ENCODE measurements at regions not wholly inside any gene's neighbourhood (a gene's known extent, or its start where the extent isn't known, plus 50 kb on each side); places are given as distances from the start of the nearest gene placed in this dataset.

- no peak overlapping the region for H3K27ac ChIP-seq
These were observed 205.1 kb upstream of the CTSO start for GRCh38 chr4:156158747-156159146.

GRCh38 chr4:156154978-156155377 is 201.3 kb upstream of the CTSO start:
- Histone ChIP-seq H3K27ac (no peak overlapping the region), H3K4me2 (no peak overlapping the region), H4K20me1 (no peaks in the 10 kb centered on the region), H3K36me3 (no peaks in the 10 kb centered on the region), H3K9me3 (no peaks in the 10 kb centered on the region), H3K4me1 (no peaks in the 10 kb centered on the region), H3K27me3 (no peaks in the 10 kb centered on the region), H3K4me3 (no peak overlapping the region), H3K9ac (no peak overlapping the region)
- no peak for TF ChIP-seq Cebpa-rat (IDR thresholded peaks at IDR 0.05)

More at GRCh38 chr4:156158747-156159146, 205.1 kb upstream of the CTSO start:
- H3K9ac ChIP-seq = no peak overlapping the region
- H3K4me2 ChIP-seq = no peak overlapping the region
- H3K36me3 ChIP-seq = no peaks in the 10 kb centered on the region
- no peaks in the 10 kb centered on the region for H4K20me1 ChIP-seq
- no peaks in the 10 kb centered on the region for H3K4me1 ChIP-seq
- H3K27me3 ChIP-seq = no peaks in the 10 kb centered on the region
- TF ChIP-seq Cebpa-rat (IDR thresholded peaks at IDR 0.05) = no peak
- no peak overlapping the region for H3K4me3 ChIP-seq
- no peaks in the 10 kb centered on the region for H3K9me3 ChIP-seq

DNA sequence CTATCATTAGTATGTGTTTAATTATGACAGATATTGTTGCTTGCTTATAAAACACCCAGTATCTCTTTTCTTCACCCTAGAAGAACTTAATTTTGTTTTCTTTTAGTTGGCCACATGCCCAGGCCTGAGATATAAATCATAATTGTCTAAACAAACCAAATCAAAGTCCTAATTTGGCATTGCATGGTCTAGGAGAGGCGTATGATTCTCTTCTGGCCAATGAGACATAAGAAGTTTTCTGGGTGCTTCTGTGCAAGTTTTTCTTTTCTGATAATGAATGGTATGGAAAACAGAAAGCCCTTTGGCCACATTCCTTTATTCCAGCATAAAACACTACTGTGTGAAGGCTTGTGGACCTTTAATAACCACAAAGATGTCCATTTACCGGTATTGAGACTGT is 192.9 kb upstream of the CTSO start:
- Histone ChIP-seq H3K9me3 (no peaks in the 10 kb centered on the region), H3K9ac (no peak overlapping the region), H3K27me3 (no peaks in the 10 kb centered on the region), H3K4me3 (no peak overlapping the region), H3K36me3 (no peaks in the 10 kb centered on the region), H4K20me1 (no peaks in the 10 kb centered on the region), H3K27ac (no peak overlapping the region), H3K4me2 (no peak overlapping the region), H3K4me1 (peaks cover 5% of the 10 kb centered on the region; the same call in 1 of the 2 replicates)
- no peak for TF ChIP-seq Cebpa-rat (IDR thresholded peaks at IDR 0.05)

GRCh38 chr4:156144961-156145360 is 191.3 kb upstream of the CTSO start:
- Histone ChIP-seq H3K27ac (no peak overlapping the region), H3K9me3 (no peaks in the 10 kb centered on the region), H3K4me1 (peaks cover 5% of the 10 kb centered on the region; the same call in 1 of the 2 replicates), H4K20me1 (no peaks in the 10 kb centered on the region), H3K27me3 (no peaks in the 10 kb centered on the region), H3K9ac (no peak overlapping the region), H3K36me3 (no peaks in the 10 kb centered on the region), H3K4me3 (no peak overlapping the region), H3K4me2 (no peak overlapping the region)
- no peak for TF ChIP-seq Cebpa-rat (IDR thresholded peaks at IDR 0.05)

DNA sequence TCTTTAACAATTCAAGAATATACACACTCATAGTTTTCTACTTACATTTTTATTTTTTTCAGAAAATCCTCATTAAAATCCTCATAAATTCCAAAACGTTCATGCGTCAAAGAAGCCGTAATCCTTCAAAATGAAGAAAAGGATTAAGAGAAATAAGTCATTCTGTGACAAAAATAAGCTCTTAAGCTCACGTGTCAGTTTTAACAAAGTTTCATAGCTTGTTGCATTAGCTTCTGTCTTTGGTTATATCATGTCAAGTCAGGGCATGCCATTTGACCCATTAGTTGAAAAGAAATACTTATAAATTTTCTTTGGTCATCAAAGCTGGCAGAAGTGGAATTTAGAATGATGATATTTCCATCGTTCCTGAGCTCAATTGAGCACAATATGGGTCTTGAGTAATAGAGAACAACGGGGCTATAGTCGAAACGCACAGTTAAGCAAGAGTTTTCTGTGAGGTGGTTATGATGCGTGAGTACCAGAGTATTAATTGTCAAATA is 185.2 kb upstream of the CTSO start:
- Histone ChIP-seq H3K4me1 (no peaks in the 10 kb centered on the region), H4K20me1 (no peaks in the 10 kb centered on the region), H3K4me2 (no peak overlapping the region), H3K27me3 (no peaks in the 10 kb centered on the region), H3K36me3 (no peaks in the 10 kb centered on the region), H3K9me3 (no peaks in the 10 kb centered on the region), H3K27ac (no peak overlapping the region), H3K4me3 (no peak overlapping the region), H3K9ac (no peak overlapping the region)
- TF ChIP-seq Cebpa-rat (IDR thresholded peaks at IDR 0.05) = no peak

- no peaks in the 10 kb centered on the region for H3K36me3 ChIP-seq
- no peak overlapping the region for H3K4me3 ChIP-seq
- H3K9ac ChIP-seq = no peak overlapping the region
- H3K27ac ChIP-seq = no peak overlapping the region
- no peaks in the 10 kb centered on the region for H3K27me3 ChIP-seq
- no peaks in the 10 kb centered on the region for H4K20me1 ChIP-seq
- no peak for TF ChIP-seq Cebpa-rat (IDR thresholded peaks at IDR 0.05)
- H3K9me3 ChIP-seq = no peaks in the 10 kb centered on the region
- H3K4me2 ChIP-seq = no peak overlapping the region
- H3K4me1 ChIP-seq = no peaks in the 10 kb centered on the region
These were observed 184.2 kb upstream of the CTSO start for GRCh38 chr4:156137679-156138473.

GRCh38 chr4:156132196-156132595 is 178.5 kb upstream of the CTSO start:
- no peak for TF ChIP-seq Cebpa-rat (IDR thresholded peaks at IDR 0.05)
- no peak overlapping the region for H3K4me2 ChIP-seq
- H3K9me3 ChIP-seq = no peaks in the 10 kb centered on the region
- no peaks in the 10 kb centered on the region for H4K20me1 ChIP-seq
- no peak overlapping the region for H3K4me3 ChIP-seq
- no peaks in the 10 kb centered on the region for H3K4me1 ChIP-seq
- no peak overlapping the region for H3K27ac ChIP-seq
- H3K36me3 ChIP-seq = no peaks in the 10 kb centered on the region
- H3K9ac ChIP-seq = no peak overlapping the region
- H3K27me3 ChIP-seq = no peaks in the 10 kb centered on the region

- Histone ChIP-seq H3K36me3 (no peaks in the 10 kb centered on the region), H3K4me2 (no peak overlapping the region), H3K9me3 (no peaks in the 10 kb centered on the region), H4K20me1 (no peaks in the 10 kb centered on the region), H3K4me3 (no peak overlapping the region), H3K4me1 (no peaks in the 10 kb centered on the region), H3K27me3 (no peaks in the 10 kb centered on the region), H3K27ac (no peak overlapping the region), H3K9ac (no peak overlapping the region)
- no peak for TF ChIP-seq Cebpa-rat (IDR thresholded peaks at IDR 0.05)
These were observed 174.9 kb upstream of the CTSO start for GRCh38 chr4:156128616-156129015.

- no peak overlapping the region for H3K9ac ChIP-seq
- no peaks in the 10 kb centered on the region for H3K27me3 ChIP-seq
These were observed 165.0 kb upstream of the CTSO start for GRCh38 chr4:156118507-156119220.

GRCh38 chr4:156117743-156118142 is 164.1 kb upstream of the CTSO start:
- H3K4me3 ChIP-seq = no peak overlapping the region
- no peak for TF ChIP-seq Cebpa-rat (IDR thresholded peaks at IDR 0.05)

More at GRCh38 chr4:156118507-156119220, 165.0 kb upstream of the CTSO start:
- H3K4me3 ChIP-seq = no peak overlapping the region
- no peaks in the 10 kb centered on the region for H3K9me3 ChIP-seq
- H3K36me3 ChIP-seq = no peaks in the 10 kb centered on the region
- no peaks in the 10 kb centered on the region for H3K4me1 ChIP-seq
- H3K4me2 ChIP-seq = no peak overlapping the region
- H3K27ac ChIP-seq = no peak overlapping the region
- no peak for TF ChIP-seq Cebpa-rat (IDR thresholded peaks at IDR 0.05)
- no peaks in the 10 kb centered on the region for H4K20me1 ChIP-seq

More at GRCh38 chr4:156117743-156118142, 164.1 kb upstream of the CTSO start:
- H3K36me3 ChIP-seq = no peaks in the 10 kb centered on the region
- H3K9ac ChIP-seq = no peak overlapping the region
- H3K4me2 ChIP-seq = no peak overlapping the region
- no peaks in the 10 kb centered on the region for H3K4me1 ChIP-seq
- no peaks in the 10 kb centered on the region for H3K27me3 ChIP-seq
- H3K9me3 ChIP-seq = no peaks in the 10 kb centered on the region
- no peak overlapping the region for H3K27ac ChIP-seq
- no peaks in the 10 kb centered on the region for H4K20me1 ChIP-seq

Measured in BLaER1 (cell line).